Activated CD4-positive, alpha-beta memory T cell treated with anti-CD3 and anti-CD28 coated beads for 36 hours (primary cell): ENCODE measurements at regions not wholly inside any gene's neighbourhood (a gene's known extent, or its start where the extent isn't known, plus 50 kb on each side); places are given as distances from the start of the nearest gene placed in this dataset.
"Not testable (repeated sequence)": the region's sequence is repeated elsewhere in the genome, so short reads cannot be mapped to it uniquely, and the experiment has no call there.

Experiments
- CTCF ChIA-PET: fragments of 350-600 bp; sonication (Branson Sonifier 250); formaldehyde crosslinking; loops from one replicate; lab custom pipeline; 2021; ENCODE audit warnings: antibody characterized with exemption, inconsistent platforms; lab: Charles Lee
- POLR2A ChIA-PET: fragments of 350-600 bp; sonication (Branson Sonifier 250); formaldehyde crosslinking; loops from one replicate; lab custom pipeline; 2021; ENCODE audit warnings: antibody characterized with exemption; lab: Charles Lee
- DNase-seq: peaks from one replicate; pipeline ENCODE4 v3.0.0-alpha.2; 2020
- H3K27ac Mint-ChIP-seq: one replicate; pipeline ENCODE4 v1.8.0; 2021; ENCODE audit warnings: mixed read lengths
- H3K27me3 Mint-ChIP-seq: one replicate; pipeline ENCODE4 v1.8.0; 2021; ENCODE audit warnings: mixed read lengths
- H3K36me3 Mint-ChIP-seq: one replicate; pipeline ENCODE4 v1.8.0; 2021; ENCODE audit warnings: mixed read lengths
- H3K4me1 Mint-ChIP-seq: one replicate; pipeline ENCODE4 v1.8.0; 2021; ENCODE audit warnings: low read depth, mixed read lengths
- H3K4me3 Mint-ChIP-seq: one replicate; pipeline ENCODE4 v1.8.0; 2021; ENCODE audit warnings: mild to moderate bottlenecking, mixed read lengths
- H3K9me3 Mint-ChIP-seq: one replicate; pipeline ENCODE4 v1.8.0; 2021; ENCODE audit warnings: mixed read lengths
- intact Hi-C: fragments of 100-400 bp; cut with micrococcal nuclease; formaldehyde crosslinking; loops from one replicate; pipeline ENCODE4 v1.15.1; 2023

DNA sequence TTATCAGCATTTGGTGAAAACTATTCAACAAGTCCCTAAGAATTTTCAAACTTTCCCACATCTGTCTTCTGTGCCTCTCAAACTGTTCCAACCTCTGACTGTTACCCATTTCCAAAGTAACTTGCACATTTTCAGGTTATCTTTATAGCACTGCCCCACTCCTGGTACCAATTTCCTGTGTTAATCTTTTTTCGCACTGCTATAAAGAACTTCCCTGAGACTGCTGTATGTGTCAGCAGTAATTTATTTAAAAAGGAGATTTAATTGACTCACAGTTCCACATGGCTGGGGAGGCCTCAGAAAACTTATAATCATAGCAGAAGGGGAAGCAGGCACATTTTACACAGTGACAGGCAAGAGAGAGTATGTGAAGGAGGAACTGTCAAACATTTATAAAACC is 310.9 kb upstream of the SLITRK3 start:
- POLR2A ChIA-PET: no interaction called here
- H3K36me3 Mint-ChIP-seq: no peaks in the 10 kb centered on the region
- no peaks in the 10 kb centered on the region for H3K27me3 Mint-ChIP-seq
- DNase-seq: no peak
- H3K9me3 Mint-ChIP-seq: peaks cover 13% of the 10 kb centered on the region
- intact Hi-C loops: no loop called here
- H3K27ac Mint-ChIP-seq: no peak overlapping the region
- CTCF ChIA-PET: no interaction called here
- H3K4me1 Mint-ChIP-seq: no peaks in the 10 kb centered on the region
- H3K4me3 Mint-ChIP-seq: no peak overlapping the region

DNA sequence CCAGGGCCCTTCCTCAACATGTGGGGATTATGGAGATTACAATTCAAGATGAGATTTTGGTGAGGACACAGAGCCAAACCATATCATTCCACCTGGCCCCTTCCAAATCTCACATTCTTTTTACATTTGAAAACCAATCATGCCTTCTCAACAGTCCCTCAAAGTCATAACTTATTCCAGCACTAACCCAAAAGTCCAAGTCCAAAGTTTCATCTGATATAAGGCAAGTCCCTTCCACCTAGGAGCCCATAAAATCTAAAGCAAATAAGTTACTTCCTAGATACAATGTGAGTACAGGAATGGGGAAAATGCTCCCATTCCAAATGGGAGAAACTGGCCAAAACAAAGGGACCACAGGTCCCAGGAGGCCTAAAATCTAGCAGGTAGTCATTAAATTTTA is 309.5 kb upstream of the SLITRK3 start:
- H3K4me1 Mint-ChIP-seq: no peaks in the 10 kb centered on the region
- peaks cover 8% of the 10 kb centered on the region for H3K9me3 Mint-ChIP-seq
- ChIA-PET POLR2A (no interaction called here), CTCF (no interaction called here)
- H3K27me3 Mint-ChIP-seq: no peaks in the 10 kb centered on the region
- H3K4me3 Mint-ChIP-seq: no peak overlapping the region
- no peak overlapping the region for H3K27ac Mint-ChIP-seq
- H3K36me3 Mint-ChIP-seq: no peaks in the 10 kb centered on the region
- DNase-seq: no peak
- intact Hi-C loops: no loop called here

DNA sequence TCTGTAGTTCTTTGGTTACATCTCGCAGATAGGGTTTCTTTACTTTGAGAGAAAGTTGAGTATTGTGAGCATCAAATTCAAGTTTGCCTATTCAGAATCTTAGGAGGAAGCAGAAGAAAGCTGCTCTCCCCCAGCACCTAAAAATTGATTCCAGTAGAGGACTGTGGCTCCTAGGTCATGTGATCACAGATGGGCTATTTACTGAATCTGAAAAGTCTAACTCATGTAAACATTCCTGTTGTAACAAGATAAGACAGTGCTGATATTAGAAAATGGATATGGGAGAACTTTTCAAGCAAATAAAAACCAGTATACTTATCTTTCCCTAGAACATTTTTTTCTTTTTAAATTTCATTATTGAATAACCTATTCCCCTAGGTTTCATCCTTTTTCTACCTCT is 308.4 kb upstream of the SLITRK3 start:
- H3K4me1 Mint-ChIP-seq: no peaks in the 10 kb centered on the region
- peaks cover 8% of the 10 kb centered on the region for H3K9me3 Mint-ChIP-seq
- no peak overlapping the region for H3K4me3 Mint-ChIP-seq
- POLR2A ChIA-PET: no interaction called here
- H3K27me3 Mint-ChIP-seq: no peaks in the 10 kb centered on the region
- no peak overlapping the region for H3K27ac Mint-ChIP-seq
- intact Hi-C loops: no loop called here
- H3K36me3 Mint-ChIP-seq: no peaks in the 10 kb centered on the region
- DNase-seq: no peak
- CTCF ChIA-PET: no interaction called here

DNA sequence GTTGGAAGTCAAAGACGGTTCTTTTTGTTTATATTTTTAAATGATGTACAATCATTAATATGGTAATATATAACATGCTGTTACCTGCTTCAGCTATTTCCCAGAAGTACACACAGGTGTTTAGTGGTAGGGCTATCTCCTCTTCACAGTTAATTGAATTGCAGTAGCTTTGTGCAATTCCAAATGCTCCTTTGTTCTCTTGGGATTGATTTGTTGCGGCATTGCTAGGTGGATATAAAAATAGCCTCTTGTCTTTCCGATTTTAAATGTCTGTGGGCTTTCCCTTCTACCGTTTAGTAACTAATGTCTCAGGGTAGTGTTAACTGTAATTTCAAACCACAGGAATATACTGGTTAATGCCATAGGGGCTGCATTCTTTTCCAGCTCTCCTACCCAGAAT is 307.6 kb upstream of the SLITRK3 start:
- ChIA-PET POLR2A (no interaction called here), CTCF (no interaction called here)
- no peak for DNase-seq
- intact Hi-C loops: no loop called here
- Mint-ChIP-seq H3K4me3 (no peak overlapping the region), H3K36me3 (no peaks in the 10 kb centered on the region), H3K4me1 (no peaks in the 10 kb centered on the region), H3K27me3 (no peaks in the 10 kb centered on the region), H3K9me3 (peaks cover 9% of the 10 kb centered on the region), H3K27ac (no peak overlapping the region)

DNA sequence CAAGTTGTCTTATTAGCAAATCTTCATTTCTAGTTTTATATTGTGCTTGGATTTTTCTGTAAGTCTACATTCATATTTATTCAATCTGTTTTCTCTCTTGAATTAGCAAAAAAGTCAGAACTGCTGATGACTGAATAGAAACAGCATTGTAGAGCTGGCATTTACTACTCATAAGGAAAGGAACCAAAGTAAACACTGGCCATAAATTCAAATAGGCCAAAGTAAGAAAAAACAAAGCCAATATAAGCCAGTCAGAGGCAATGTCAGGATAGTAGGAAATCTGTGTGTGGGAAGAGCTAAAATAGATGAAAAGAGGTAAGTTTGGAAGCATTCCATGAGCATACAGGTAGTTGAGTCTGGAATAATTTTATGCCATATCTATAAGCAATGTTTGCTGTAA is 307.2 kb upstream of the SLITRK3 start:
- H3K4me1 Mint-ChIP-seq: no peaks in the 10 kb centered on the region
- no peak overlapping the region for H3K27ac Mint-ChIP-seq
- no peak overlapping the region for H3K4me3 Mint-ChIP-seq
- POLR2A ChIA-PET: no interaction called here
- CTCF ChIA-PET: no interaction called here
- no peaks in the 10 kb centered on the region for H3K36me3 Mint-ChIP-seq
- DNase-seq: no peak
- no peaks in the 10 kb centered on the region for H3K27me3 Mint-ChIP-seq
- intact Hi-C loops: no loop called here
- peaks cover 9% of the 10 kb centered on the region for H3K9me3 Mint-ChIP-seq

DNA sequence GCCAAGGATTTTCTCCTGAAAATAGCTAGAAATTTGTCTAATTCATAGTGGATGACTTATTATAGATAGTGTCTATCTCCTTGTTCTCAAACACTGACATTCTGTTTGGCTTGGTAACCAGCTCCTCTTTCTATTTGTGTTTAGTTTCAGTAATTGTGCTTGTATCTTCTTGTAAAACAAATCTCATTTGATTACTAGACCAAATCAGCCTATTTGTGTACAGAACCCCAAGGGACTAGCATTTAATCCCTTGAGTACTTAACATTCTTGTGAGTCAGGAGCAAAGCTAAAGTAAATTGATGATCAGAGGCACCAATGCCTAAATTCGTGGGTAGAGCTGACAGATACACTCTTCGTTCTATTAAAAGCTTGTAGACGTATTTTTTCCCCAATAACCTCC is 306.5 kb upstream of the SLITRK3 start:
- Mint-ChIP-seq H3K27me3 (no peaks in the 10 kb centered on the region), H3K4me1 (no peaks in the 10 kb centered on the region), H3K36me3 (no peaks in the 10 kb centered on the region), H3K9me3 (peaks cover 9% of the 10 kb centered on the region), H3K27ac (no peak overlapping the region), H3K4me3 (no peak overlapping the region)
- DNase-seq: no peak
- ChIA-PET CTCF (no interaction called here), POLR2A (no interaction called here)
- intact Hi-C loops: no loop called here

DNA sequence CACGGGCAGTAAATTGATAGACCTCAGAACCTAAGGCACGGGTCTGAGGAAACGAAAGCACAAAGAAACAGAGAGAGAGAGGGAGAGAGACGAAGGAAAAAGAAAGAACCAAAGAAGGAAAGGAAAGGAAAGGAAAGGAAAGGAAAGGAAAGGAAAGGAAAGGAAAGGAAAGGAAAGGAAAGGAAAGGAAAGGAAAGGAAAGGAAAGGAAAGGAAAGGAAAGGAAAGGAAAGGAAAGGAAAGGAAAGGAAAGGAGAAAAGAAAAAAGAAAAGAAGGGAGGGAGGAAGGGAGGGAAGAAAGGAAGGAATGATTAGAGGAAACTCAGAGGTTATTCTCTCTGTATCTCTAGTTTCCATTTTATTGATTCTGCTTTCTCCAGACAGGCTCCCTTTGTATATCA is 302.6 kb upstream of the SLITRK3 start:
- CTCF ChIA-PET, H3K27ac Mint-ChIP-seq, H3K27me3 Mint-ChIP-seq, H3K4me1 Mint-ChIP-seq, intact Hi-C loops, H3K9me3 Mint-ChIP-seq, POLR2A ChIA-PET, H3K36me3 Mint-ChIP-seq, H3K4me3 Mint-ChIP-seq, DNase-seq: not testable (repeated sequence)

DNA sequence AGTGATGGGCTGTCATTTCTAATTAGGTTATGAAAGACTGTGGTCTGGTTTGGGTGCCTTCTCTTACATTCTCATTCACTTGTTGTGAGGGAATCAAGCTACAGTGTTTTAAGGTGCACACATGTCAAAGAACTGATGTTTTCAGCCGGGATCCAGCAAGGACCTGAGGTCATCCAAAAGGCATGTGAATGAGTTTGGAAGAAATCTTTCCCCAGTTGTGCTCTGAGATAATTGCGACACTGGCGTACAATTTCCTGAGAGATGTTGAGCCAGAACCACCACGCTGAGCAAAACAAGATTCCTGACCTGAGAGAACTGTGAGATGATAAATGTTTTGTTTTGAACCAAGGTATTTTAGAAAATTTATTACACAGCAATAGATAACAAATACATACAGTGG is 295.3 kb upstream of the SLITRK3 start:
- Mint-ChIP-seq H3K27me3 (no peaks in the 10 kb centered on the region), H3K27ac (no peak overlapping the region), H3K4me3 (no peak overlapping the region), H3K4me1 (no peaks in the 10 kb centered on the region), H3K9me3 (peaks cover 4% of the 10 kb centered on the region), H3K36me3 (no peaks in the 10 kb centered on the region)
- CTCF ChIA-PET: no interaction called here
- intact Hi-C loops: no loop called here
- no peak for DNase-seq
- POLR2A ChIA-PET: no interaction called here

DNA sequence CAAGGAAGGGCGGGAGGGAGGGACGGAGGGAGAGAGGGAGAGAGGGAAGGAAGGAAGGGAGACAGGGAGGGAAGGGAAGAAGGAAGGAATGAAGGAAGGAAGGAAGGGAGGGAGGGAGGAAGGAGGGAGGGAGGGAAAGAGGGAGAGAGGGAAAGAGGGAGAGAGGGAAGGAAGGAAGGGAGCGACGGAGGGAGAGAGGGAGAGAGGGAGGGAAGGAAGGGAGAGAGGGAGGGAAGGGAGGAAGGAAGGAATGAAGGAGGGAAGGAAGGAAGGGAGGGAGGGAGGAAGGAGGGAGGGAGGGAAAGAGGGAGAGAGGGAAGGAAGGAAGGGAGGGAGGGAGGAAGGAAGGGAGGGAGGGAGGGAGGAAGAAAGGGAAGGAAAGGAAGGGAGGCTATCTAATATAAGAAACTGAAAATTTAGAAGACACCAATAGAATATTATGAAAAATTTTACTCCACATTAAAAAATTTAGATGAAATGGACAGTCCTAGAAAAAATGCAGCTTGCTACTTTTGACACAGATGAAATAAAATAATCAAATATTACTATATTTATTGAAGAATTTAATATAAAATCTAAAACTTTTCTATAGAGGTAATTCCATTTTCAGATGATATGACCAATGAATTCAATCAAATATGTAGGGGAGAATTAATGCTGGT is 280.3 kb upstream of the SLITRK3 start:
- no peaks in the 10 kb centered on the region for H3K36me3 Mint-ChIP-seq
- H3K27ac Mint-ChIP-seq: no peak overlapping the region
- peaks cover 8% of the 10 kb centered on the region for H3K9me3 Mint-ChIP-seq
- no peaks in the 10 kb centered on the region for H3K4me1 Mint-ChIP-seq
- intact Hi-C loops: no loop called here
- no peak for DNase-seq
- CTCF ChIA-PET: no interaction called here
- POLR2A ChIA-PET: no interaction called here
- no peak overlapping the region for H3K4me3 Mint-ChIP-seq
- no peaks in the 10 kb centered on the region for H3K27me3 Mint-ChIP-seq

DNA sequence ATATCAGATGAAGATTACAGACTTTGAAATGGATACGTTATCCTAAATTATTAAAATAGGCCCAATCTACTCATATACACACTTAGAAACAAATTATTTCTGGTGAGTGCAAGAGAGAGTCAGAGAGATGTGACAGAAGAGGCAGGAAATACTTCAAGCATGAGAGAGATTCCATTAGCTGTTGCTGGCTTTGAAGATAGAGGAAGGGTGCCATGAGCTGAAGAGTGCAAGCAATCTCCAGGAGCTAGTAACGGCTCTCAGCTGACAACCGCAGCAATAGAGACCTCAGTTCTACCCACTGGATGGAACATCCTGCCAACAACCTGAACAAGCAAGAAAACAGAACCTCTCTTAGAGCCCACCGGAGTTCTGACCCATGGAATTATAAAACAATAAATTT is 270.7 kb upstream of the SLITRK3 start:
- DNase-seq: no peak
- no peaks in the 10 kb centered on the region for H3K4me1 Mint-ChIP-seq
- H3K36me3 Mint-ChIP-seq: no peaks in the 10 kb centered on the region
- H3K27ac Mint-ChIP-seq: no peak overlapping the region
- intact Hi-C loops: no loop called here
- ChIA-PET CTCF (no interaction called here), POLR2A (no interaction called here)
- peaks cover 14% of the 10 kb centered on the region for H3K9me3 Mint-ChIP-seq
- H3K27me3 Mint-ChIP-seq: no peaks in the 10 kb centered on the region
- H3K4me3 Mint-ChIP-seq: no peak overlapping the region

DNA sequence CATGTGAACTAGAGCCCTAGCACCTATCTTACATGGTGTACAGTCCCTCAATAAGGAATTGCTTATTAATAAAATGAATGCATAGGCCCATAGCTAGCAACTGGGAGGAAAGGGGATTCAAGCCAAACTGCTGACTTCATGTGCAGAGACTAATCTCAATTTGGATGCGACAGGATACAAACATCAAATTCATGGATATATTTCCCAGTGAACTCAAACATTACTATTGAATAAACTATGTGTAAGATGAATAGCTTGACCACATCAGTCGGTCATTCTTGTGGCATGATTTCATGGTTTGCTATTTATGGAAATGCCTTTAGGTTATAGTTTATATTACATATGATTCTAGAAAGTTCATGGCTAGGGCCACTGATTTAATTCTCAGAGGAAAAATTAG is 268.6 kb upstream of the SLITRK3 start:
- Mint-ChIP-seq H3K9me3 (peaks cover 7% of the 10 kb centered on the region), H3K36me3 (no peaks in the 10 kb centered on the region), H3K4me3 (no peak overlapping the region), H3K4me1 (no peaks in the 10 kb centered on the region), H3K27me3 (no peaks in the 10 kb centered on the region), H3K27ac (no peak overlapping the region)
- POLR2A ChIA-PET: no interaction called here
- no peak for DNase-seq
- intact Hi-C loops: no loop called here
- CTCF ChIA-PET: no interaction called here

DNA sequence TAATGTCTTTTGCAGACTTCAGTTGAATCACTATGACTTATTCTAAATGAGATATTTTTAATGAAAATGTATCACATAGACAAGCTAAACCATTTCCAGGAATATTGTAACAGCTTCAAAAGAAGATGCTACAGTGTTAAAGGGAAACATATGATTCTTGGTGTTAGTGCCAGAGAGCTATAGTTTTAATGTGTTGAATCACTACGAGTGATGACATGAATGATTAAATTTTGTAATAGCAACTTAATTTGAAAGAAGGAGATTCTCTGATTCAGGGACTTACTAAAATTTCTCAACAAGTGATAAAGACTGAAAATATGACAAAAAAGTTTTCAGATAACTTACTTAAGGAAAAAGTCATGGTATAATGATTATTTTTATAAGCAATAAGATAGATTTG is 267.3 kb upstream of the SLITRK3 start:
- Mint-ChIP-seq H3K4me1 (no peaks in the 10 kb centered on the region), H3K36me3 (no peaks in the 10 kb centered on the region), H3K27me3 (no peaks in the 10 kb centered on the region), H3K4me3 (no peak overlapping the region), H3K27ac (no peak overlapping the region), H3K9me3 (peaks cover 3% of the 10 kb centered on the region)
- ChIA-PET POLR2A (no interaction called here), CTCF (no interaction called here)
- no peak for DNase-seq
- intact Hi-C loops: no loop called here

DNA sequence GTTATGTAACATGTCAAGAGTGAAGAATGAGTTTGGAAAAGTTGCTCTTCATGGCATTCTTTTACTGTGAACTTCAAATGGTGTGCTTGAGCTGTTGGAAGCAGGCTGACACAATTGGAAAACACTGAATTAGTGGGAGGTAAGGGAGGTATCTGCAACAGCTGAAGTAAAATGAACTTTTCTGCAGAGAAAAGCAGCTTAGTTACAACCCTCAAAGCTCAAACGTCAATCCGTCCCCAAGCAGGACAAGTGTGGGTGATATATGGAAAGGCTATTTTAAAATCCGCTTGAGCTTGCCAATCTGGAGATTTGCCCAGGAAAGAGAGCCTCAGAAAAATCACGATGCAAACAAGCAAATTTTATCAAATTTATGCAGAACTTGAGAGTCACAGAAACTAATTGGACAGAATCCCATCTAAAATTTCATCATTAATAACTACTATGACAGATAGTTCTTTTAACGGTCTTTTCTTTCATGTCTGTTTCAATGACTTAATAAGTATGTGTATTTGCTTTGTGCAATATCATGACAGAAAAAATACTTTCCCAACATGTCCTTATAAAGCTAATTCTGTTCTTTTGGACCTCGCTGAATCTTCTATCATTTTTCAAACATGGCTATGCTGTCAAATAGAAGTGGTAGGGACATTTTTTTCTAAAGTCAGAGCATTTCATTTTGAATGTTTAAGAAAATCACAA is 266.6 kb upstream of the SLITRK3 start:
- no peak overlapping the region for H3K27ac Mint-ChIP-seq
- H3K9me3 Mint-ChIP-seq: peaks cover 5% of the 10 kb centered on the region
- intact Hi-C loops: no loop called here
- ChIA-PET POLR2A (no interaction called here), CTCF (no interaction called here)
- DNase-seq: no peak
- no peaks in the 10 kb centered on the region for H3K36me3 Mint-ChIP-seq
- H3K27me3 Mint-ChIP-seq: no peaks in the 10 kb centered on the region
- no peak overlapping the region for H3K4me3 Mint-ChIP-seq
- H3K4me1 Mint-ChIP-seq: no peaks in the 10 kb centered on the region
